Body of pancreas (tissue), 4 donors: ENCODE measurements at regions not wholly inside any gene's neighbourhood (a gene's known extent, or its start where the extent isn't known, plus 50 kb on each side); places are given as distances from the start of the nearest gene placed in this dataset.

ENCODE experiments used
- ATAC-seq: fragments of 150-250 bp; one replicate; pipeline ENCODE4 v1.9.1; 2016
- DNase-seq, 4 donors: peaks; one replicate each; pipeline ENCODE4 v3.0.0-alpha.2; 2019
- H3K27ac ChIP-seq, 4 donors: fragments of 200-600 bp; sonication (generic); 1 replicate in 3 of 4; 2 replicates in 1 of 4; pipeline versions ENCODE4 v1.5.1 to v1.6.1; 2016 to 2019; ENCODE audit warnings: mild to moderate bottlenecking in 1 of 4, mixed read lengths in 1 of 4, moderate library complexity in 1 of 4
- H3K27me3 ChIP-seq, 2 donors: fragments of 200-600 bp; sonication (generic); one replicate each; pipeline ENCODE4 v1.6.0; 2016; ENCODE audit warnings: mild to moderate bottlenecking in 1 of 2
- H3K36me3 ChIP-seq, 2 donors: fragments of 200-600 bp; sonication (generic); replicated peaks in 1 of 2; 2 replicates each; pipeline ENCODE4 v1.5.1; 2016; ENCODE audit warnings: low read depth in 2 of 2; ENCODE audit not compliant: insufficient read depth in 1 of 2
- H3K4me1 ChIP-seq: fragments of 200-600 bp; sonication (generic); one replicate; pipeline ENCODE4 v1.6.0; 2016
- H3K4me3 ChIP-seq, 2 donors: fragments of 200-600 bp; sonication (generic); 1 replicate in 1 of 2; 2 replicates in 1 of 2; pipeline ENCODE4 v1.5.1; 2016 to 2019
- H3K9me3 ChIP-seq, 3 donors: fragments of 200-600 bp; sonication (generic); 1 replicate in 2 of 3; 2 replicates in 1 of 3; pipeline ENCODE4 v1.5.1; 2016
- POLR2A ChIP-seq, 3 donors: fragments of 450-650 bp; IDR thresholded peaks; one replicate each; pipeline ENCODE4 v1.6.1; 2016; ENCODE audit warnings: antibody characterized with exemption in 3 of 3, mild to moderate bottlenecking in 2 of 3
- WGBS, 2 donors: methylation state at CpG; one replicate each; pipeline ENCODE4 v1.1.5; 2017; 5-methylcytosine and 5-hydroxymethylcytosine counted together
- intact Hi-C: fragments of 100-400 bp; cut with DNase I; formaldehyde crosslinking; loops from one replicate; pipeline ENCODE4 v1.15.1; 2023
- TF ChIP-seq, protein P1 (sequence below), 7 experiments: fragments of 450-650 bp in 4 of 7; fragments of 200-600 bp in 3 of 7; sonication (generic) in 3 of 7; IDR thresholded peaks; one replicate each; pipeline ENCODE4 v1.5.1; 2016 to 2019; ENCODE audit warnings: antibody characterized with exemption in 7 of 7

DNA sequence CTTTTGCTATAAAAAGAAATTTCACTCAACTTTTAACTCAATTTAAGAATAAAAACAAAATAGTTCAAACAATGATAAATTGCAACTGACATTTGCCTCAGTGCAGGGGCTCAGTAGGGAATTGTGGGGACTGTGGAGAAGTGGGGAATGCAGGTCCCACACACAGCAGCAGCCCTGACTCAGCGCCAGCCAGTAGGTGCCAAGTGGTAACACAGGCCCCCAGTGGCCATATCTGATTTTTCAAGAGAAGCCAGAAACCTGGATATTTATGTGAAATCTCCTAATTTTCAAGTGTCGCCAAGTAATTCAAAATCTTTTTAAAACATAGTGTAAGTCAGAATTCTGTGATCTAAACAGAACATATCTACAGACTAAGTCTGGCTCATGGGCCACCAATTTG is 186.3 kb downstream of the EN1 start:
- Histone ChIP-seq H3K4me3 (no peak overlapping the region), H3K36me3 (no peaks in the 10 kb centered on the region), H3K27me3 (no peaks in the 10 kb centered on the region), H3K27ac (no peak overlapping the region), H3K4me1 (no peaks in the 10 kb centered on the region), H3K9me3 (no peaks in the 10 kb centered on the region)
- ATAC-seq (no peak), DNase-seq (no peak)
- intact Hi-C loops, result no loop called here
- WGBS, 2 donors, result 86 to 91% methylated on average over 2 of the region's 2 CpGs
- TF ChIP-seq POLR2A (IDR thresholded peaks at IDR 0.05), result no peak
- TF ChIP-seq, protein P1, sequence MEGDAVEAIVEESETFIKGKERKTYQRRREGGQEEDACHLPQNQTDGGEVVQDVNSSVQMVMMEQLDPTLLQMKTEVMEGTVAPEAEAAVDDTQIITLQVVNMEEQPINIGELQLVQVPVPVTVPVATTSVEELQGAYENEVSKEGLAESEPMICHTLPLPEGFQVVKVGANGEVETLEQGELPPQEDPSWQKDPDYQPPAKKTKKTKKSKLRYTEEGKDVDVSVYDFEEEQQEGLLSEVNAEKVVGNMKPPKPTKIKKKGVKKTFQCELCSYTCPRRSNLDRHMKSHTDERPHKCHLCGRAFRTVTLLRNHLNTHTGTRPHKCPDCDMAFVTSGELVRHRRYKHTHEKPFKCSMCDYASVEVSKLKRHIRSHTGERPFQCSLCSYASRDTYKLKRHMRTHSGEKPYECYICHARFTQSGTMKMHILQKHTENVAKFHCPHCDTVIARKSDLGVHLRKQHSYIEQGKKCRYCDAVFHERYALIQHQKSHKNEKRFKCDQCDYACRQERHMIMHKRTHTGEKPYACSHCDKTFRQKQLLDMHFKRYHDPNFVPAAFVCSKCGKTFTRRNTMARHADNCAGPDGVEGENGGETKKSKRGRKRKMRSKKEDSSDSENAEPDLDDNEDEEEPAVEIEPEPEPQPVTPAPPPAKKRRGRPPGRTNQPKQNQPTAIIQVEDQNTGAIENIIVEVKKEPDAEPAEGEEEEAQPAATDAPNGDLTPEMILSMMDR (IDR thresholded peaks at IDR 0.05), result no peak

DNA sequence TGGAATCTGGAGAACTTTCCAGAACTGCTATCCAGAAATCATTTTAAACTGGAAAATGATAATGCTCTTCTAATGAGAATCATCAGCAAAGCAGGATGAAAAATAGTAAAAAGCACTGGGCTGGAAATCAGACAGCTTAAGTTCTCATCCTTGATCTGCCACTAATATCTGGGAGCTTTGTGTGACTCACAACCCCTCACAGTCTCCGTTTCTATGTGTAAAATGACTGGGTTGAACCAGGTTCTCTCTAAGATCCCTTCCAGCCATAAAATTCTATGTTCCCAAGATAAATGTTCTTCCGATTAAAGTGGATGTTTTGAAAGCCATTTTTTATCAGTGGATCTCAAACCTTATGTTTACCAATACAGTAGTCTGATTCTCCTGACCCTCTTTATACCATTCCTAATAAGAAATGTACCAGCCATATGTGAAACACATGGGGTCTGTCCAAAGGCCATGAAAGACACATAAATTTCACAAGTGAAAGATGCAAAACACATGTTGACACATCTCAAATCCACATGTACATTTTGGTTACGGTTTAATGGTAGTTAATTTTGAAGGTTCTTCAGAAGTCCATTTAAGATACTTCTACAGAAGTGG is 188.8 kb downstream of the EN1 start:
- intact Hi-C loops, result no loop called here
- 77 to 84% methylated on average over 3 of the region's 3 CpGs for WGBS, 2 donors

GRCh38 chr2:118657466-118657865 is 190.0 kb downstream of the EN1 start:
- Histone ChIP-seq H3K27me3 (no peaks in the 10 kb centered on the region), H3K4me3 (no peak overlapping the region), H3K36me3 (no peaks in the 10 kb centered on the region), H3K27ac (no peak overlapping the region), H3K4me1 (no peaks in the 10 kb centered on the region), H3K9me3 (no peaks in the 10 kb centered on the region)
- DNase-seq (no peak), ATAC-seq (no peak)
- intact Hi-C loops, result no loop called here
- 79 to 90% methylated on average over 2 of the region's 2 CpGs for WGBS, 2 donors
- TF ChIP-seq, protein P1 (IDR thresholded peaks at IDR 0.05), result no peak
- no peak for TF ChIP-seq POLR2A (IDR thresholded peaks at IDR 0.05)

More for the DNA sequence above, 188.8 kb downstream of the EN1 start:
- Histone ChIP-seq H3K36me3 (no peaks in the 10 kb centered on the region), H3K4me3 (no peak overlapping the region), H3K27ac (no peak overlapping the region), H3K27me3 (no peaks in the 10 kb centered on the region), H3K4me1 (no peaks in the 10 kb centered on the region), H3K9me3 (no peaks in the 10 kb centered on the region)
- ATAC-seq (no peak), DNase-seq (no peak)
- TF ChIP-seq, protein P1 (IDR thresholded peaks at IDR 0.05), result no peak
- TF ChIP-seq POLR2A (IDR thresholded peaks at IDR 0.05), result no peak

DNA sequence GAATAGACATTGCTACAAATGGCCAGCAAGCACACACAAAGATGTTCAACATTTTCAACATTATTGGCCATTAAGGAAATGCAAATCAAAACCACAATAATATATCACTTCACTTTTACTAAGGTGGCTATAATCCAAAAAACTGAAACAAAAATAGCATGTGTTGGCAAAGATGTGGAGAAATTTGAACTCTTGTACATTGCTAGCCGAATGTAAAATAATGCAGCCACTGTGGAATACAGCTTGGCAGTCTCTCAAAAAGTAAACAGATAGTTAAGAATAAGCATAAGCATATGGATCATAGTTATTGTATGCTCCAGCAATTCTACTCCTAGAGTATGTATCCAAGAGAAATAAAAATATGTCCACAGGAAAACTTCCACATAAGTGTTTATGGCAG is 192.5 kb downstream of the EN1 start:
- no peaks in the 10 kb centered on the region for H3K36me3 ChIP-seq
- TF ChIP-seq POLR2A (IDR thresholded peaks at IDR 0.05), result no peak
- TF ChIP-seq, protein P1 (IDR thresholded peaks at IDR 0.05), result no peak
- WGBS, 2 donors, result 60 to 64% methylated on average over 1 of the region's 1 CpG
- DNase-seq (no peak), ATAC-seq (no peak)
- H3K27ac ChIP-seq, result no peak overlapping the region
- no peaks in the 10 kb centered on the region for H3K27me3 ChIP-seq
- H3K4me3 ChIP-seq, result no peak overlapping the region
- intact Hi-C loops, result no loop called here
- no peaks in the 10 kb centered on the region for H3K9me3 ChIP-seq
- no peaks in the 10 kb centered on the region for H3K4me1 ChIP-seq

GRCh38 chr2:118650327-118650726 is 197.1 kb downstream of the EN1 start:
- H3K4me3 ChIP-seq, result no peak overlapping the region
- no peak overlapping the region for H3K27ac ChIP-seq
- no peaks in the 10 kb centered on the region for H3K9me3 ChIP-seq
- ATAC-seq (no peak), DNase-seq (no peak)
- H3K27me3 ChIP-seq, result no peaks in the 10 kb centered on the region
- no peaks in the 10 kb centered on the region for H3K36me3 ChIP-seq
- no peaks in the 10 kb centered on the region for H3K4me1 ChIP-seq
- intact Hi-C loops, result no loop called here
- no peak for TF ChIP-seq POLR2A (IDR thresholded peaks at IDR 0.05)
- TF ChIP-seq, protein P1 (IDR thresholded peaks at IDR 0.05), result no peak
